ENCODE measurements at regions not wholly inside any gene's neighbourhood (a gene's known extent, or its start where the extent isn't known, plus 50 kb on each side); places are given as distances from the start of the nearest gene placed in this dataset.

GRCh38 chrX:9146657-9147056 lies 112.7 kb upstream of the FAM9B start:
- Histone ChIP-seq H3K4me3 (no peak overlapping the region), H3K36me3 (no peaks in the 10 kb centered on the region), H3K27me3 (no peaks in the 10 kb centered on the region), H3K9me3 (ENCODE audit: low read depth) (no peaks in the 10 kb centered on the region), H3K27ac (no peak overlapping the region), H3K4me1 (ENCODE audit: low read depth) (peaks cover 5% of the 10 kb centered on the region)
- DNase-seq (ENCODE audit: low read depth in 1 of 2, low spot score in 1 of 2) = no peak
- TF ChIP-seq CTCF (IDR thresholded peaks at IDR 0.05; ENCODE audit: low read depth, low read length) = no peak

- H3K27ac ChIP-seq = no peak overlapping the region
- no peaks in the 10 kb centered on the region for H3K9me3 ChIP-seq (ENCODE audit: low read depth)
Observed at GRCh38 chrX:9147086-9147485, 113.2 kb upstream of the FAM9B start.

GRCh38 chrX:9147726-9148125 lies 113.8 kb upstream of the FAM9B start:
- Histone ChIP-seq H3K36me3 (no peaks in the 10 kb centered on the region), H3K4me3 (no peak overlapping the region), H3K27ac (no peak overlapping the region), H3K4me1 (ENCODE audit: low read depth) (peaks cover 5% of the 10 kb centered on the region), H3K9me3 (ENCODE audit: low read depth) (no peaks in the 10 kb centered on the region), H3K27me3 (no peaks in the 10 kb centered on the region)
- TF ChIP-seq CTCF (IDR thresholded peaks at IDR 0.05; ENCODE audit: low read depth, low read length) = no peak
- no peak for DNase-seq (ENCODE audit: low read depth in 1 of 2, low spot score in 1 of 2)

More at GRCh38 chrX:9147086-9147485, 113.2 kb upstream of the FAM9B start:
- no peak for TF ChIP-seq CTCF (IDR thresholded peaks at IDR 0.05; ENCODE audit: low read depth, low read length)
- Histone ChIP-seq H3K4me3 (no peak overlapping the region), H3K4me1 (ENCODE audit: low read depth) (peaks cover 5% of the 10 kb centered on the region), H3K36me3 (no peaks in the 10 kb centered on the region), H3K27me3 (no peaks in the 10 kb centered on the region)
- no peak for DNase-seq (ENCODE audit: low read depth in 1 of 2, low spot score in 1 of 2)

- Histone ChIP-seq H3K4me3 (no peak overlapping the region), H3K27me3 (no peaks in the 10 kb centered on the region), H3K27ac (no peak overlapping the region), H3K36me3 (no peaks in the 10 kb centered on the region), H3K4me1 (ENCODE audit: low read depth) (peaks cover 5% of the 10 kb centered on the region), H3K9me3 (ENCODE audit: low read depth) (no peaks in the 10 kb centered on the region)
- DNase-seq (ENCODE audit: low read depth in 1 of 2, low spot score in 1 of 2) = peak; percentile 11 to 64
- TF ChIP-seq CTCF (IDR thresholded peaks at IDR 0.05; ENCODE audit: low read depth, low read length) = no peak
Observed at GRCh38 chrX:9148615-9149399, 114.9 kb upstream of the FAM9B start.

- Histone ChIP-seq H3K27ac (no peak overlapping the region), H3K9me3 (ENCODE audit: low read depth) (no peaks in the 10 kb centered on the region), H3K27me3 (no peaks in the 10 kb centered on the region)
Observed at GRCh38 chrX:9149501-9150245, 115.7 kb upstream of the FAM9B start.

More at GRCh38 chrX:9149501-9150245, 115.7 kb upstream of the FAM9B start:
- H3K36me3 ChIP-seq = no peaks in the 10 kb centered on the region
- DNase-seq (ENCODE audit: low read depth in 1 of 2, low spot score in 1 of 2) = no peak
- TF ChIP-seq CTCF (IDR thresholded peaks at IDR 0.05; ENCODE audit: low read depth, low read length) = no peak
- H3K4me1 ChIP-seq (ENCODE audit: low read depth) = peaks cover 5% of the 10 kb centered on the region
- H3K4me3 ChIP-seq = no peak overlapping the region
